22Rv1 (cell line): ENCODE measurements at regions not wholly inside any gene's neighbourhood (a gene's known extent, or its start where the extent isn't known, plus 50 kb on each side); places are given as distances from the start of the nearest gene placed in this dataset.

Source experiments
- H3K27ac ChIP-seq: fragments of 450-650 bp; 2 replicates; pipeline ENCODE4 v1.5.1; 2017
- CTCF ChIP-seq: fragments of 450-650 bp; IDR thresholded peaks from 2 replicates; pipeline ENCODE4 v1.5.1; 2017; ENCODE audit warnings: mild to moderate bottlenecking
- ZFX ChIP-seq: fragments of 450-650 bp; IDR thresholded peaks from 2 replicates; pipeline ENCODE4 v1.6.1; 2017; ENCODE audit warnings: antibody characterized with exemption, borderline replicate concordance

- TF ChIP-seq ZFX (no peak), CTCF (no peak)
- H3K27ac ChIP-seq = no peak overlapping the region
Measured at GRCh38 chr3:117266806-117267205, 557.2 kb downstream of the TUSC7 start.

- TF ChIP-seq CTCF (no peak), ZFX (no peak)
- H3K27ac ChIP-seq = no peak overlapping the region
Measured at GRCh38 chr3:117268318-117268717, 558.7 kb downstream of the TUSC7 start.

DNA sequence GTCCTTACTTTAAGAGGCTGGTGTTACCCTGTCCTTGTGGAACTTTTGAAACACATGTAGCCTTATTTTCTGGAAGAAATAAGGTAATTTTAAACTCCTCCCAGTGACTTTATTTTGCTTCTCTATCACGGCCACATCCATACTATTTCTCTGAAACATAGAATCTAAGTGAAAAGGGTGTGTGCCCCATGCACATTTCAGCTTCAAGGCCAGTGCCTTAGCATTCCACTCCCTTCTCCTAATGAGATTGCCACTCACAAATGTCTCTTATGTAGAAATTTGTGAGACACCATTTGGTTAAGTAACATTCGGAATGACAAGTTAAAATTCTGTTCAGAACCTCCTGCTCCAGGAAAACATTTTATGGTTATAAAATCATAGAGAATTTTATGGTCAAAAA, 562.7 kb downstream of the TUSC7 start:
- TF ChIP-seq ZFX (no peak), CTCF (no peak)
- no peak overlapping the region for H3K27ac ChIP-seq

GRCh38 chr3:117272876-117273523, 563.4 kb downstream of the TUSC7 start:
- TF ChIP-seq CTCF = no peak
- no peak for TF ChIP-seq ZFX
- no peak overlapping the region for H3K27ac ChIP-seq

DNA sequence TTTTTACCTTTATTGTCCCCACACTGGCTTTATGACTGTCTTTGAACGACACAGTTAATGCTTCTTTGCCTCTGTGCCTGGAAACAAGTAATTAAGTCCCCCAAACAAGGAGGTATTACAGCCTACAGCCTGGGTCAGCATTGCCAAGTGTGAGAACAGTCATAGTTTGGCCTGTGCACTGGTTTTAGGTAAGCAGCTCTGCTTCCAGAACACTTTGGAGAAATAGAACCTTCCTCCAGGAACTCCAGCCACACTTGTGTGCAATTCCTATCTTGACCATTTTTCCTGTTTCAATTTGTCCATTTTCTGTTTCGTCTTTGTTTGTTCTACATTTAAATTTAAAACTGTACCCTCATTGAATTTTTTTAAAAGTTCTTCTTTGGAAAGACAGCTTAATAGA, 568.2 kb downstream of the TUSC7 start:
- H3K27ac ChIP-seq = peak overlapping the region; percentile 74
- TF ChIP-seq ZFX = no peak
- TF ChIP-seq CTCF = no peak

GRCh38 chr3:117278424-117279190, 569.0 kb downstream of the TUSC7 start:
- peak overlapping the region; percentile 74 for H3K27ac ChIP-seq
- TF ChIP-seq ZFX (no peak), CTCF (no peak)

DNA sequence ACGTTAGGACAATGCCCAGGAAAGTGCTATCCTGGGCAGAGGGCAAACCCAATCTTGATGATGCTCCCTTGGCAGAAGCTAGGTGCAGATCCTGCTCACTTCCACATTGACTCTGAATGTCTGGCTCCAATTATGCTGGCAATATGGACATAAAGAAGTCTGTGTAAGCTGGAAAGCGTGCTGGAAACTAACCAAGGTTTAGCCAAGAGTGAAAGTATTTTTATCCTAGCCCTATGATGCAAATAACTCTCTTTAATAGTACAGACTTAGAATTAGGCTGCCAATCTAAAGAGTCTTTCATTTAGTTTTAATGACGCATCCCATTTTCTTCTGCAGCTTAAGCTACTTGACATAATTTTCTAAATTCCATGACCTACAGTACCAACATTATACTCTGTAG, 571.8 kb downstream of the TUSC7 start:
- H3K27ac ChIP-seq = no peak overlapping the region
- TF ChIP-seq CTCF = no peak
- TF ChIP-seq ZFX = no peak
